GM21515 (cell line): ENCODE measurements at regions not wholly inside any gene's neighbourhood (a gene's known extent, or its start where the extent isn't known, plus 50 kb on each side); places are given as distances from the start of the nearest gene placed in this dataset.
"Not testable (repeated sequence)": the region's sequence is repeated elsewhere in the genome, so short reads cannot be mapped to it uniquely, and the experiment has no call there.

Source experiments
- ATAC-seq: cut with Tn5 transposase; IDR thresholded peaks from one replicate; pipeline ENCODE4 v1.9.1; 2021; ENCODE audit not compliant: unreplicated experiment

DNA sequence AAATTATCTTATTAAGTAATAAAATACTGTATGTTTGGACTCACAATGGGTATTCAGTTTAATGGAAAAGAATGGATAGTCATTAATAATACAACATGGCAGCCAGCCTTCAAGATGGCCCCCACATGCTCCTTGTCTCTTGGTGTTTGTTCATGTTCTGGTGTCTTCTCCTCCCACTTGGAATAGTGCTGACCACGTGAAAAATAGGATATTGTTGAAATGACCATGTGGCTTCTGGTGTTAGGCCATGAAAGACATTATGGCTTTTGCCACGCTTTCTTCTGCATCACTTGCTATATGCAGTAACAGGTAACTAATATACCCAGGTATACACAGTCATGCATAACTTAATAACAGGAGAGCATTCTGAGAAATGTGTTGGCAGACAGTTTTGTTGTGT, 341.0 kb downstream of the KCNJ2 start:
- no peak for ATAC-seq

DNA sequence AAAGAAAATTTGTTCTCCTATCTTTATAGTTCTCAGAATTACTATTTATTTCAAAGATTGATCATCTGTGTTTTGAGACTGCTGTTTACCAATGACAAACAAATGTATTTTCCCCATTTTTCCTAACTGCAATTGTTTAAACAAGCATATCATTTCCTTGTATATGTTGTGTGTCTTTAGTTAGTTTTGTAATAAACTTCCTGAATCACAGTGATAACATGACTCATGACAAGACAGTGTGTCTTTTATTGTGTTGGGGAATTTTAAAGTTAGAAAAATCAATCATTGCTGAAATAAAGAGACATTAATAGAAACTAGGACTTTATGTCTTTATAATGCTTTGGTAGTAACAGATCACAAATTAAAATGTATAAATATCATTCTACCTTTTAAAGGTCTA, 348.5 kb downstream of the KCNJ2 start:
- ATAC-seq: no peak

DNA sequence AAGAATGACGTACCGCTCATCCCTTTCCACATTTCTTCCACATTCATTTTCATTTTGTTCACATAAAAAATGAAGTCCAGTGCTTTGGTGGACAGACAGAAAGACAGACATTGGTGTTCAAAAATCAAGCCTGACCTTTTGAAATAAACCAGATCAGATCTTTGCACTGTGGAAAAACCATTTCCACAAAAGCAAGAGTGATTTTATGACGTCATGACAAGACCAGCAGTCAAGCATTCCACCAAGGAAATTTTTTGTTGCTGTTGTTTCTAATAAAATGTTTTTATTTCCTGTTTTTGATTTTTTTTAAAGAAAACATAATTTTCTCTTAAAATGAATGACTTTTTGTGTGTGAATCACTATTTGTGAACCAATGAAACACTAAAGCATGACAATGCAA, 350.0 kb downstream of the KCNJ2 start:
- ATAC-seq: no peak

- ATAC-seq: no peak
Observed at GRCh38 chr17:70520447-70520846, 351.1 kb downstream of the KCNJ2 start.

GRCh38 chr17:70520956-70521355, 351.6 kb downstream of the KCNJ2 start:
- ATAC-seq: no peak

GRCh38 chr17:70521821-70522256, 352.5 kb downstream of the KCNJ2 start:
- ATAC-seq: no peak

GRCh38 chr17:70523426-70523825, 354.1 kb downstream of the KCNJ2 start:
- no peak for ATAC-seq

- ATAC-seq: not testable (repeated sequence)
Observed at GRCh38 chr17:70525035-70525434, 355.7 kb downstream of the KCNJ2 start.

DNA sequence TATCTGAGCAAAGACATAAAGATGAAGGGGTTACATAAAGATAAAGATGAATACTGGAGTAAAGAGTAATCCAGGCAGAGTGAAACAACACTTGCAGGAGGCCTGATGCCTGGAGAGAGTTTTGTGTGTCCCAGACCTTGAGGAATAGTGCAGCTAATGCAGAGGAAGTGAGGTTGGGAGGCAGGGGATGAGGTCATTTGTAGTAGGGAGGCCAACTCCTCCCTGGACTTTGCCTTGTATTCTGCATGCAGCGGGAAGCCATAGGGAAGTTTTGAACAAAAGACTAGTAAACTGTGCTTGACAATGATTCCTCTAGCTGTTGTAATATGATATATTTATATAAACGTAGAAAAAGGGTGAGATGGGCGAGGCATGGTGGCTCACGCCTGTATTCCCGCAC, 356.6 kb downstream of the KCNJ2 start:
- no peak for ATAC-seq

DNA sequence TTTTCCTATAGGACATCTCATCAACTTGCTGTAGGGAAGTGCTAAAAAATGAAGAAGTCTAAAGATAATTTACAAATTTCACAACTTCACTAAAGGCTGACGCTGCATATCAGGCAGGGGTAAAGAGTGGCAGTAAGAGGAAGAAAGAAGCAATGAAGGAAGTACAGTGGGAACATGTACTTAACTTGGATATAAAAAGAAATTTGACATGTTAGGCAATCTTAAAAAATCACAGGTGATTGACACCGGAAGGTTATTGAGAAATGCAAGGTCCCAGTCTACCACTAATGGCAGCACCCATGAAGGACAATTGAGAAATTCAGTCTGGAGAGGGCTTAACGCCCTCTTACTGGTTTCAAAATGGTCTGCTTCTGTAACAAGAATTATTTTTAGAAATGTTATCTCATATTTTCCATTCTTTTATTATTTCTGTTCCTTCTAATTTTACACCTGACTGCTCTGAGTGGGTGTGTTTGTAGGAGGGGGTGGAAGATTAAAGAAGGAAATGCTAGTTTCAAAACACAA, 358.1 kb downstream of the KCNJ2 start:
- no peak for ATAC-seq

DNA sequence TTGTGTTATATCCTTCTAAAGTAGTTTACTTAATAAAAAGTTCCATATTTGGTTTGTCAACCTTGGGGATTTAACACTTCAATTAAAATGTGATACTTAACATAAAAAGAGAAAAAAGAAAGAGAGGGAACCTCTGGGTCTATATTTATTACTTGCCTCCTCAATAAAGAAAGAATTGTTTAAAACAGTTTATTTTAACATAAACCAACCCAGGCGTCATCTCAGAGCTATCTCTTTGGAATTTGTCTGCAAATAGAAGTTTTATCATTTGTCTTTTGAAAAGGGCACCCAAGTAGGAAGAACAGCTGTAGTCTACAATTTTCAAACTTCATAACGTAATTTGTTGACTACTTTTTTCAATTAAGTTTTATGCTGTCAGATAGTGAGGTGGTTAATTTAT, 364.1 kb downstream of the KCNJ2 start:
- no peak for ATAC-seq

DNA sequence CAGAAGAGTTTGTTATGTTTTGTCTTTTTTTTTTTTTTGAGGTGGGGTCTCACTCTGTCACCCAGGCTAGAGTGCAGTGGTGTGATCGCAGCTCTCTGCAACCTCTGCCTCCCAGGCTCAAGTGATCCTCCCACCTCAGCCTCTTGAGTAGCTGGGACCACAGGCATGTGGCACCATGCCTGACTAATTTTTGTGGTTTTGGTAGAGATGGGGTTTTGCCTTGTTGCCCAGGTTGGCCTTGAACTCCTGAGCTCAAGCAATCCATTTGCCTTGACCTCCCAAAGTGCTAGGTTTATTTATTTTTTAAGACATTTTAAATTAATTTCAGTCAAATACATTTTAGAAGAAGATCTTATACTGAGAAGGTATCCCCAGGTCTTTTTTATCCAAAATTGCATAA, 366.7 kb downstream of the KCNJ2 start:
- ATAC-seq: no peak

GRCh38 chr17:70539132-70539924, 370.0 kb downstream of the KCNJ2 start:
- ATAC-seq: no peak

- ATAC-seq: no peak
Observed at GRCh38 chr17:70542876-70543275, 373.5 kb downstream of the KCNJ2 start.

DNA sequence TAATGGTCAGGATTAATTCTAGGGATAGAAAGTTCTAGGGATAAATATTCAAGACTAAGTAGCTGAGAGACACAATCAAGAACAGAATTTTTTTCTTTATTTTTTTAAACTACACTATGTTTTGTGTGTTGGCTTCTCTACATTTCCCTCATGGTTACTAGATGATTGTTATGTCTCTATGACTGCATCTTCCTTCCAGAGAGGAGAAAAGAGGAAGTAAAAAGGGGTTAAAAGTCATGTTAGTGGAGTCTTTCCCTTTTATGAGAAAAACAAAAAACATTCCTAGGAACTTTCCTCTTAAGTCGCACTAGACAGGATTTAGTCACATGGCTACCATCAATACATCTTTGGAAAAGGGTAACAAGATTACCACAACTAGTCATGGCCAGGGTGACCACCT, 375.0 kb downstream of the KCNJ2 start:
- no peak for ATAC-seq

DNA sequence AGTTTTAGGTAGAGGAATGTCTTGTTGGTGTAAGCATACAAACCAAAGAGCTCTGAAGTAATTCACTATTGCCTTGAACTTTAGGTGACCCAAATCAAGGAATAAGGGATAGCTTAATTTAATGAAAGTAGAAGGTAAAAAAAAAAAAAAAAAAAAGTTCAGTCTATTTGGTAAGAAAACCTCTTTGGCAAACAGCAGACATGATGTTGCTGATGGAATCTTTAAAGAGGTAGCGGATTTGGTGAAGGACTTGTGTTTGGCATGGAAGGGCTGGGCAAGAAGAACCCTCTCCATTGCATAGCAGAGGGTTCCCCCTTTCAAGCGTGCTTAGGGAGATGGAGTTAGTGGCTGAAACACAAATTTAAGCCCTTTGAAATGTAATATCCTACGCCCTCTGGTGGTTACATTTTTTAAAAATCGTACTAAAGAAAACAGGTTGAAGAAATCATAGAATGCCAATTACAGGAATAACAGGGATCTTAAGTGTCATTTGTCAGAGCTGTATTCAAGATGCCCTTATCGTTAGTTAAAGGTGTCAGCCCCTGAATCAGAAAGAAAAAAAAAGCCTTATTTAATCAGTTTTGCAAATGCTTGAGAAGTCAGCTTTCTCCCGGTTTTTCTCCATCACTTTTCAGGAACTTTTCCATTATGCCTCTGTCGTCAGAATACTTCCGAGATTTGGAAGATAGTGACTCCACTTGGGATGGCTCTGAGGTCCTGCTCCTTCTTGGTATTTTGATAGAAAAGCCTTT, 383.1 kb downstream of the KCNJ2 start:
- ATAC-seq: no peak

DNA sequence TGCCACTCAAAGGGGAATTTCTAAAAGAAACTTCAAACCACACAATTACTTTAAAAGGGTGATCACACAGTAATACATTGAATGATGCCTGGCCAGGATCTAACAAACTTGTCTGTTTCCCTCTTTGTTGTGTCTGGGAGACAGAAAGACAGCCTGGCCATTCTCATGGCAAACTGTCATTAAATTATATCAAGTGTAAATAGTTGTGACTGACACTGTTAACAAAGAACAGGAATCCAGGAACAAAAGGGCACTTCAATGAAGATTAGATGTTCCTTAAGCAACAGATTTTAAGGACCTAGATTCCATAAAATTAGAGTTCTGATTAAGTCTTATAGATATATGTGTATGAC, 383.6 kb downstream of the KCNJ2 start:
- ATAC-seq: no peak

GRCh38 chr17:70555723-70556122, 386.4 kb downstream of the KCNJ2 start:
- no peak for ATAC-seq

DNA sequence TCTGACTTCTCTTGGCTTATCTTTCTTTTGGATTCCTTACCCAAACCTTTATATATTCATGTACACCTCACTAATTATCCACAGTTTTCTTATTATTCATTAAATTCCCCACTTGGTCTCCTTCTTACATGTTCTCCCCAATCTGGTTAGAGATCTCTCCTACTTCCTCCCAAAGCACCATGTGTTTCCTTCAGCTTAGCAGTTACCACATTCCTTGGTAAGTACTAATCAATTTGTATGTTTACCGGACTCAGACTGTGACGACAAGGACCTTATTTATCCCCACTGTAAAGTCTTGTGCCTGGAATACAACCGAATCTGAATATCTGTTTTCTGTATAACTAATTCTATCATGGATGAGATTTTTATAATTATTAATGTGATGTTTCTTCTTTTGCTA, 389.5 kb downstream of the KCNJ2 start:
- ATAC-seq: no peak

GRCh38 chr17:70560471-70560870, 391.1 kb downstream of the KCNJ2 start:
- ATAC-seq: no peak

DNA sequence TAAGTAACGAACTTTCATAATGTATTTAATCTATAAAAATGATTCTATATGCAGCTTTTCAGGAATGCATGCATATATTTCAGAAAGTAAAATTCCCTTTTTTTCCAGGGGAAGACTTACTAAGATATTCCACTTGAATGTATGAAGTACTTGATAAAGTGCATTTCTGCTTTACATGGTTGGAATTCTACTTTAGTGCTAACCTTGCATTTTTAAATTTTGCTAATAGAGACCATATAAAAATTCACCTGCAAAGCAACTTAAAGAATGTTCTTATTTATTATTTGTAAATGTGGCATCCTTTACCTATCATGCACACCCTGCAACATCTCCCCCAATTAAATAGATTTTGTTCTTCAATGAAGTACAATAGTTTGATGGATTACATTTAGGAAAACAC, 392.8 kb downstream of the KCNJ2 start:
- ATAC-seq: no peak

GRCh38 chr17:70563281-70563820, 394.0 kb downstream of the KCNJ2 start:
- ATAC-seq: no peak
